Right ventricle myocardium superior (tissue), 1 donor: ENCODE measurements at regions not wholly inside any gene's neighbourhood (a gene's known extent, or its start where the extent isn't known, plus 50 kb on each side); places are given as distances from the start of the nearest gene placed in this dataset.
A peak's percentile ranks its signal among the peaks of the same experiment; 100 is the strongest.
"Not testable (repeated sequence)": the region's sequence is repeated elsewhere in the genome, so short reads cannot be mapped to it uniquely, and the experiment has no call there.

Experiments used
- ATAC-seq: fragments of 200-7000 bp; cut with Tn5 transposase; one replicate; pipeline ENCODE4 v1.9.1; 2020; ENCODE audit warnings: mild to moderate bottlenecking; ENCODE audit not compliant: poor library complexity
- DNase-seq: peaks from one replicate; pipeline ENCODE4 v3.0.0-alpha.2; 2020
- intact Hi-C: fragments of 100-400 bp; cut with DNase I; formaldehyde crosslinking; loops from one replicate; pipeline ENCODE4 v1.11.2; 2022
- donor health status: DM: no; HTN: yes; CAD: no; lungs with severe emphysema.

DNA sequence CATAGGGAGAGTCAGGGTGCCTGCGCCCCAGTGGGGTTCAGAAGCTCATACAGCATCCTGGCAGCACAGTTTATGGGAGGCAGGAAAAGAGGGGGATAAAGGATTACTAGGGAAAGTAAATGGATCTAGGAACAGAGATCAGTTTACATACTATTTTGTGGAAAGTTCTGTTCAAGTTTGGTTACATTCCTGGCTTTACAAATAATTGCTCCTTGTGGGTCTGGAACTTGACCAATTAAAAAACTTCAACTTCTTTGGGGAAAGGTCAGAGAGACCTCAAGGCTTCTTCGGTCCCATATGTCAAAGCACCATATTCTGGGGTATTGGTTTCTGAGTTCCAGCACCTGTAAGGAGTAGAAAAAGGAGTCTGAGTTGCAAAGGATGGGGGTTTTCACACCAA lies 64.1 kb downstream of the ZDHHC19 start:
- ATAC-seq (no peak), DNase-seq (no peak)
- intact Hi-C loops: no loop called here

DNA sequence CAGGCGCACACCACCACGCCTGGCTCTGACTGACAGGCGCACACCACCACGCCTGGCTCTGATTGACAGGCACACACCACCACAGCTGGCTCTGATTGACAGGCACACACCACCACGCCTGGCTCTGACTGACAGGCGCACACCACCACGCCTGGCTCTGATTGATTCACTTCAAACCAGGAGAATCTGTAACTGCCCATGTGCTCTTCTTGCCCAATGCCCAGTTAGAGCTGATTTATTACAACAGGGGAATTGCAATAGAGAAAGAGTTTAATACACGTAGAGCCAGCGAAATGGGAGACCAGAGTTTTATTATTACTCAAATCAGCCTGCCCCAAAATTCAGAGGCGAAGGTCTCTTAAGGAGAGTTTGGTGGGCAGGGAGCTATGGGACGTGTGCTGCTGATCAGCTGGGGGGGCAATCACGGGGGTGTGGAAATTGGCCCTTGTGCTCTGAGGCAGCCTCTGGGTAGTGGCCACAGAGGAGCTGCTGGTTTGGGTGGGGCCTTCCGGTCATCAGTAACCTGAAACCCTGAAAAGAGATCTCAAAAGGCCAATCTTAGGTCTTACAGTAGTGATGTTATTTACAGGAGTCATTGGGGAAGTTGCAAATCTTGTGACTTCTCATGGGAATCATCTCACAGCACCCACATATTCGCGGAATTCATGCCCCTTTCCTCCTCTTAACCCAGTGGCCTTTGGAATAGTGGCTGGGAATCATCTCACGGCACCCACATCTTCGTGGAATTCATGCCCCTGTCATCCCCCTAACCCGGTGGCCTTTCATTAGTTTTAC lies 63.8 kb upstream of the TFRC start:
- ATAC-seq (no peak), DNase-seq (no peak)
- intact Hi-C loops: no loop called here

DNA sequence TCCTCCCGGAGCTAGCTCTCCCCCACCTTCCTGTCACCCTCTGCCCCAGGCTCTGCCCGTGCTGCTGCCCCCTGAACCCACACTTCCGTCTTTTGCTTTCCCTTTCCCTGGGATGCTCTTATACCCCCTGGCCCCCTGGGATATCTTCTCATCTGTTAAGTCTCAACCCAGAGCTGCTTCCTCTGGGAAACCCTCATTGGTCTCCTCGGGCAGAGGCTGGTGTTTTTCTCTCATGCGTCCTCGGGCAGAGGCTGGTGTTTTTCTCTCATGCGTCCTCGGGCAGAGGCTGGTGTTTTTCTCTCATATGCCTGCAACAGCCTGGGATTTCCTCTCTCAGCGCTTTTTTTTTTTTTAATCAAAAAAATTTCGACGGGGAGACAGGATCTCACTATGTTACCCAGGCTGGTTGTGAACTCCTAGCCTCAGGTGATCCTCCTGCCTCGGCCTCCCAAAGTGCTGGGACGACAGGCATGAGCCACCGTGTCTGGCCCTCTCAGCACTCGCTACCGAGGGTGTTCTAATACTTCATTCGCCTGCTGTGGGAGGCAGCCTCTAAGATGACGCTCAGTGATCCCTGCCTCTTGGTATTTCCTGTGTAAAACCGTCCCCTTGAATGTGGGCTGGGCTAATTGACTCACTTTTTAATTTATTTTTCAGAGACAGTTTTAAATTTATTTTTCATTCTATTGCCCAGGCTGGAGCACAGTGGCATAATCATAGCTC lies 62.7 kb upstream of the TFRC start:
- DNase-seq: no peak
- intact Hi-C loops: no loop called here
- no peak for ATAC-seq

DNA sequence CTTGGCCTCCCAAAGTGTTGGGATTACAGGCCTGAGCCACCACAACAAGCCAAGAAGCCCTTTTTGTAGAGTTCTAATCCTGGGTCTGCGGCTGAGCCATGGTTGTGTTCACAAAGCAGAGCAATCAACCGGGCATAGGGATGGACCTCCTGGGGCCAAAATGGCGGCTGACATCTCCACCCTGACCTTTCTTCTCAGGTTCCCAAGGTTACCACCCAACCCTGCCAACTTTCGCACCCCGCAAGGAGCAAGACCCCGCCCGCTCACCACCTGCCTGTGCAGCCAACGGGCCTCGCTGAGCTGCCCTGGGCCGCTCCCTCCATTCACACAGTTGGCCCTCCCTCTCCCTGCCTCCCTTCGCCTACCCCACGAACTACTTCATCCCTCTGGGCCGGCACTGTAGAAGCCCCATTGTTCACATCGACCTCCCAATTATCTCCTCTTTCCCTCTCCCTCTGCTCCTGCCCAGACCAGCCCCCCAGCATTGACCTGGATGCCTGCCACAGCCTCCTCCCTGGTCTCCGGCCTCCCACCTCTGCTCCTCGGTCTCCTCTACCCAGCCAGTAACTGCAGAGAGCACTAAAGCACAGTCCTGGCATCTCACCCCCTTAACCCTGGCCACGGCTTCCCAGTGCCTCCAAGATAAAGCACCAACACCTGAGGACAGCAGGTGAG lies 62.0 kb upstream of the TFRC start:
- intact Hi-C loops: no loop called here
- DNase-seq (no peak), ATAC-seq (no peak)

DNA sequence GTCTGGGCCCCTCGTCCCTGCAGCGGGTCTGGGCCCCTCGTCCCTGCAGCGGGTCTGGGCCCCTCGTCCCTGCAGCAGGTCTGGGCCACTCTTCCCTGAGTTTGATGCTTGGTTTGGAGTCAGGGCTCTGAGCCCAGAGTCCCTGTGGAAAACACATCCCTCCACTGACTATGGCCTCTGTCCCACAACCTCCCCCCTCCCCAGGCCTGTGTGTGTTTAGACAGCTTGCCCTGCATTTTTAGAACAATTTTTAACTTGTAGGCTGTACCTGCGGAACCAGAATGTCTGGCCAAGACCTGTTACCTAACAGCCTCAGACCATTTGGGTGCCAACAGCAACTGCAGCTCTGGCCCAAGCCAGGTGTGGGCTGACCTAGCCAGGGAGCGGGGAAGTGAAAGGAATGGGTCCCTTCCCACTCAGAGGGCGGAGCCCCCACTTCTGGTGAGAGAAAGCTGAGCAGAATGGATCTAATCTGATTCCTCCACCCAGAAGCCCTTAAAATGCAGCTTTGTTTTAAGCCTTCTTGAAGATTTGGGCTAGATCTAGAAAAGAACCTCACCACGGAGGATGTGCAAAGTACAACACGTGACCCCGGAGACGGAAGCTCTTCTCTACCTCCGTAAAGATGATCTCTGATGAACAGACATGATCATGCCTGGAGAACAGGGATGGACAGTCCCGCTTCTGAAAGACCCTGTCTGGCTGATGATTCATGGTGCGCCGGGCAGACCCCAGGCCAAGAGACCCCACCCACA lies 60.5 kb upstream of the TFRC start:
- DNase-seq (no peak), ATAC-seq (no peak)
- intact Hi-C loops: no loop called here

DNA sequence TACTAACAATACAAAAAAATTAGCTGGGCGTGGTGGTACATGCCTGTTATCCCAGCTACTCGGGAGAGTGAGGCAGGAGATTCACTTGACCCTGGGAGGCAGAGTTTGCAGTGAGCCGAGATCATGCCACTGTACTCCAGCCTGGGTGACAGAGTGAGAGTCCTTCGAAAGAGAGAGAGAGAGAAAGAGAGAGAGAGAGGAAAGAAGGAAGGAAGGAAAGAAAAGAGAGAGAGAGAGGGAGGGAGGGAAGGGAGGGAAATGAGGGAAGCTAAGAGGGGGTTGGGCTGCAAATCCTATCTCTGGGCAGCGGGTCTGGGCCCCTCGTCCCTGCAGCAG lies 59.9 kb upstream of the TFRC start:
- ATAC-seq (no peak), DNase-seq (no peak)
- intact Hi-C loops: no loop called here

DNA sequence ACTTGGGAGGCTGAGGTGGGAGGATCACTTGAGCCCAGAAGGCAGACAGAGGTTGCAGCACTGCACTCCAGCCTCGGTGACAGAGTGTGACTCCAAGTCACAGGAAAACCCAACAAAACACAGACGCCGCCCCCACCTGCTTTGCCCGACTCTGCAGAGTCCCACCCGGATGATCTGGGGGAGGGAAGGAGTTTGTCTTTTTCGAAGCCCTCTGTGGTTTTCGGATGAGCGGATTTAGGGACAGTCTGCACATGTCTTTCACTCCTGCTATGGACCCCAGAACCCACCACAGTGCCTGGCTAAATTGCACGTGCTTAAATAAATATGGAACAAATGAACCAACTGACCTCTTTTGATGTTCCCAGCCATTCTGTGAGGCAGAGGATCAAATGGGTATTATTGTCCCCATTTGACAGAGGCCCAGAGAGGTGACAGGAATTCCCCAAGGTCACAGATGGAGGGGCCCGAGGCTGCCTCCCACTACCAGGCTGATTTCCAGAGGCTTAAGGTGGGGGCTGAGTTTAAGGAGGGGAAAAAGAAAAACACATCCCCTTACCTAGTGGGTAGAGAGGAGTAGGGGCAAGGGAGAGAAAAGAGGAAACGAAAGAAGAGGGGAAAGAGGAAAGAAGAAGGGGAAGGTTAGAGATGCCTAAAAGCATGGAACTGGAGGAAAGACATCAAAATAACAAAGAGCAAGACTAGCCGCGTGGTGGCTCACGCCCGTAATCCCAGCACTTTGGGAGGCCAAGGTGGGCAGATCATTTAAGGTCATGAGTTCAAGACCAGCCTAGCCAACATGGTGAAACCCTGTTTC lies 59.4 kb upstream of the TFRC start:
- DNase-seq: no peak
- intact Hi-C loops: no loop called here
- ATAC-seq: no peak

DNA sequence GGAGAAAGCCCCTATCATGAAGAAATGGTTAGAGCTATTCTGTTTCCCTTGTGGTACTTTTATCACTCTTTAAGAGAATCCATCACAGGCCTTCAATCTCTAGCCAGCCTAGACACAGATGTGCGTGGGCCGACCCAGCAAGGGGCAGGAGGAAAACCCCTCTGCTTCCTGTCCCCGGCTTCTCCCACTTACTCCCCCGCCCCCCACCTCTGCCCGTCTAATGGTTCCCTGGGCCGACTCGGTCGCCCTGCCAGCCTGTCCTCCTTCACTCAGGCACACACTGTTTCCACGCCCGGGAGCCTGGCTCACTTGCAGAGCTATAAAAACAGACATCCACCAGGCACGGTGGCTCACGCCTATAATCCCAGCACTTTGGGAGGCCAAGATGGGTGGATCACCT lies 58.3 kb upstream of the TFRC start:
- no peak for ATAC-seq
- intact Hi-C loops: no loop called here
- no peak for DNase-seq

DNA sequence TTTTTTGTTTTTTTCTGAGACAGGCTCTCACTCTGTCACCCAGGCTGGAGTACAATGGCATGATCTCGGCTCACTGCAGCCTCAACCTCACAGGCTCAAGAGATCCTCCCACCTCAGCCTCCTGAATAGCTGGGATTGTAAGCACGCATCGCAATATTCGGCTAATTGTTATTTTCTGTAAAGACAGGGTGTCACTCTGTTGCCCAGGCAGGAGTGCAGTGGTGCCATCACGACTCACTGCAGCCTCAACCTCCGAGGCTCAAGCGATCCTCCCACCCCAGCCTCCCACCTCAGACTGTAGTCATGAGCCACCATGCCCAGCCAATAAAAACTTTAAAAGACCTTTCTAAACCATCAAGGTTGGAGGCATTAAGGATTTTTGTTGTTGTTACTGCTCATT lies 57.4 kb upstream of the TFRC start:
- intact Hi-C loops: no loop called here
- ATAC-seq (no peak), DNase-seq (no peak)

DNA sequence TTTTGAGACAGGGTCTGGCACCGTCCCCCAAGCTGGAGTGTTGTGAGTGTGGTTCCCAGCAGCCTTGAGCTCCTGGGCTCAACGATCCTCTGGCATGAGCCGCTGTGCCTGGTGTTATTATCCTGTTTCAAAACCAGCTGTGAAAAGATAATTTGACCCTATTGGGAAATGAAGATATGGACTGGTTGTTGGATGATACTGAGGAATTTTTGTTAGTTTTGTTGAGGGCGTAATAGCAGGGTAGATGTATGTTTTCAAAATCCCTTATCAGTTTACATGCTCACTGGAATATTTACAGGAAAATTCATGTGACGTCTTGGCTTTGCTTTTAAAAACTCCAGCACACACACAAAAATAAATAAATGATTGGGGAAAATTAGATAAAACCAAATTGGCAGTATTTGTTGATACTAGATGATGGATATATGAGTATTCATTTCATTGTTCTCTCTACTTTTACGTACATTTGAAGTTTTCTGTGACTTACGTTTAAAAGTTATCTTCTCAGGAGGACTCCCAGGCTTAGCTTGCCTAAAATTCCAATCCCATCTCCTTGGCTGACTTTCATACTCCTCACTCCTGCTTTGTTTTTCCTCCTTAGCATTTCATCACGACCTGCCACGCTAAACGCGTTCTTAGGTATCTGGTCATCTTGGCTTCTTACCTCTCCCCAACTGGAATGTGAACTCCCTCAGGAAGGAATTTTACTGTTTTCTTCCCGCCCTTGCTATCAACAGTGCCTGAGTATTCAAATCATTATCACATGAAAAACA lies 56.8 kb upstream of the TFRC start:
- intact Hi-C loops: no loop called here
- no peak for ATAC-seq

DNA sequence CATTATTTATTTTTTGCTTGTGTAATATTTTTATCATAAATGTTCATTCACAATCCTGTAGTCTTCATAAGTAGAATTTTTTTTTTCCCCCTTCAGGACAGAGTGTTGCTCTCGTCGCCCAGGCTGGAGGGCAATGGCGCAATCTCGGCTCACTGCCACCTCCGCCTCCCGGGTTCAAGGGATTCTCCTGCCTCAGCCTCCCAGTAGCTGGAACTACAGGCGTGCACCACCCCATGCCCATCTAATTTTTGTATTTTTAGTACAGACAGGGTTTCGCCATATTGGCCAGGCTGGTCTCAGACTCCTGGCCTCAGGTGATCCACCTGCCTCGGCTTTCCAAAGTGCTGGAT lies 54.7 kb upstream of the TFRC start:
- DNase-seq, ATAC-seq, intact Hi-C loops: not testable (repeated sequence)

More for the DNA sequence above, 56.8 kb upstream of the TFRC start:
- DNase-seq: no peak

DNA sequence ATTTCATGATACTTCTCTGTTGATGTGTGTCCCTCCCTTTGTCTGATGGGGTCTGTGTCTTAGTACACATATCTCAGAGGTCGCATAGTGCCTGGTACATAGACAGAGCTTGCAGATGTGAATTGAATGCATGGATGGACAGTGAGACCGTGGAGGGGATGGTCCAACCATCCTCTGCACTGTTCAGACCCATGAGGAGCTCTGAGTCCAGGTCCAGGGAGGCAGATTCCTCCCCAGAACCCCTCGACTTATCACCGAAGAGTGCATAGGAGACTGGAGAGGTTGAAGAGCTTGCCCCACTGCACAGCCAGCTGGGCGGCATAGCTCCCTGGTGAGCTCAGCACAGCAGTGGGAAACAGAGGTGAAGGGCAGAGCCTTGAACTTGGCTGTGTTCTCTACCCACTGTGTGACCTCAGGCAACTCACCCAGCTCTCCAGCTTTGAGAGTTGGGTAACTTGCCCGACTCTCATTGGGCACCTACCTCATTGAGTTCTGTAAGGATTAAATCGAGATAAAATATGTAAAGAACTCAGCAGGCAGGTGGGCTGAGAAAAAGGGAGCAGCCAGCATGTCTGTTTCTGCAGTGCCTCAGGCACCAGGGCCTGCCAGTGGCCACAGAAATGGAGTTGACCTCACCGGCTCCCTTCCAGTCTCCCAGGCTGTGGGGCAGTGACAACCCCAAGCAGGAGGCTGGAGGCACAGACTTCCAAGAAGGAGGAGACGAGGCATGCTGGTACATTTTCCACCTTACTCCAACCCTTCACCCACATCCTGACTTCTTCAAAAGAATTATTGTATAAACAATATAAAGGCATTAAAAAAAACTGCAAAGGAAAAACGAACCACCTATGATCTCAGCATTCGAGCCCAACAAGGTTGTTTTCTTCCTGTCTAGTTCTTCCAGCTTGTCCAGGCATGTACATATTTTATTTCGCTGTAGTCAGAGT lies 54.1 kb upstream of the TFRC start:
- DNase-seq (no peak), ATAC-seq (peak; percentile 79)
- intact Hi-C loops: no loop called here

DNA sequence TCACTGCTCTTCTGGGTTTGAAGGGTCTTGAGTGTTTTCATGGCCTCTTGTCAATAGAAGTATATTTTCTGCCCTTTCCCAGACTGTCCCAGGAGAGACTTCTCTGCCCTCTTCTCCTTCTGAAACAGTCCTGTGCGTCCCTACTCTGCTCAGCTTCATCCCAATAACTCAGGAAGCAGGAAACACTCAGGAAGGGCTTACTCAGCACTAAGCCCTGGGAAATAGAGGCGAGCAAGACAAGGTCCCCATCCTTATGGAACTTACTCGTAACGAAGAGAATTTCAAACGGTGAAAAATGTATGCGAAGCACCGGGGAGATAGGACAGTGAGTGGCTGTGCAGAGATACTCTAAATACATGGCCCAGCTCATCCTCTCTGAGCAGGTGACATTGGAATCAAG lies 52.8 kb upstream of the TFRC start:
- ATAC-seq (no peak), DNase-seq (no peak)
- intact Hi-C loops: no loop called here

DNA sequence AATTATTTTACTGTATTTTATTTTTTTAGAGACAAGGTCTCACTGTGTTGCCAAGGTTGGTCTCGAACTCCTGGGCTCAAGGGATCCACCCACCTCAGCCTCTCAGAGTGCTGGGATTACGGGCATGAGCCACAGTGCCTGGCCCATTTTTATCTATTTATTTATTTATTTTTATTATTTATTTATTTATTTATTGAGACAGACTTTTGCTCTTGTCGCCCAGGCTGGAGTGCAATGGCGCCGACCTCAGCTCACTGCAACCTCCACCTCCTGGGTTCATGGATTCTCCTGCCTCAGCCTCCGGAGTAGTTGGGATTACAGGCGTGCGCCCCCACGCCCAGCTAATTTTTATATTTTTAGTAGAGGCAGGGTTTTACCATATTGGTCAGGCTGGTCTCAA lies 52.0 kb upstream of the TFRC start:
- DNase-seq, ATAC-seq, intact Hi-C loops: not testable (repeated sequence)

DNA sequence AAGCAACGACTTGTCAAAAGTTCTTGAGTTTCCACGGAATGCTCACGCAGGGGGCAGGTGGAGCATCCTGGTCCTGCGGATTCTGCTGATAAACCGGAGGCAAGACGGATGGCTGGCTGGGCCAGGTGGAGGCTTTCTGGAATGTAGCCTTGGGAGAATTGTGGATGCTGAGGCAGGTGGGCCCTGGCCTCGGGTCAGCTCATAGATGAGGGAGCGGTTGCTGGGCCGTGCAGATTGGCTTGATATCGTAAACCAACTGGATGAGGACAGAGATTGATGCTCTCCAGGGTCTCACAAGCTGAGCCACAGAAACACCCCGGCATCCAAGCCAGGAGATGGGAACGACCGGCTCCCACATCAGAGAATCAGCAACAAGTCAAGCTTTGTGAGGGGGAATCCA lies 50.0 kb upstream of the TFRC start:
- intact Hi-C loops: no loop called here
- ATAC-seq: no peak
- no peak for DNase-seq
